ENCODE measurements at regions not wholly inside any gene's neighbourhood (a gene's known extent, or its start where the extent isn't known, plus 50 kb on each side); places are given as distances from the start of the nearest gene placed in this dataset.
A peak's percentile ranks its signal among the peaks of the same experiment; 100 is the strongest.

DNA sequence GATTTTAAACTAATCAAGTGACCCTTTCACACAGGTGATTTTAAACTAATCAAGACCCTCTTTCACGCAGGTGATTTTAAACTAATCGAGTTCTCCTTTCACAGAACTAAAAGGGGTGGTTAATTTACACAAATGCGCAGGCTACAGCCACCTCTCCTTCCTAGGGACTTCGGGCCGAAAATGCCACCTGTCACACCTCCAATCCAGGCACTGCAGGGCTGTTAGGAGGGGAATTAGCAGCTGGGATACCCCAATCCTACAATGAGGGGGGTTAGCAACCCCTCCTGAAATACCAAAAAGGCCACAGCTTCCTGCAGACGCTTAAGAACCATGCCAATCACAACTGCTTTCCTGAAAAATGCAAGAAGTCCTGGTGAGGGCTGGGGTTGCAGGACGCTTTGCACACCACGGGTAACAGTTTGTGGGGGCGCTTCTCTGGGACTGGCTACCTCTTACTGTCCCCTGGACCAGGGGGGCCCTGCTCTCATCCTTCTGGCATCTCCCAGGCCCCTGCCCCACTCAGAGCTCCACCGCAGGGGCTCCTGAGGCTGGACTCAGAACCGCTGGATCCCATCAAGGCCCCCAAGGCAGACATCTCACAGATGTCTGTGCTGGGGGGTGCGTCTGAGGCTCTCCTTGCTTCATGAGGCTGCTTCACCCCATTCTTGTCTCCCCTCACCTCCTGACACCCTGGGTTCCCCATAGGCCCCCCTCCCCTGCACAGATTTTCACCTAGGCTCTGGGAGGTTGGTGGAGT, 145.9 kb downstream of the OR4M2 start:
- Mint-ChIP-seq H3K4me3 (no peak overlapping the region), H3K27ac (peak overlapping the region in 1 of 2 donors; percentile 48), H3K36me3 (no peaks in the 10 kb centered on the region), H3K9me3 (no peaks in the 10 kb centered on the region), H3K4me1 (peaks cover 40 to 55% of the 10 kb centered on the region in 2 donors), H3K27me3 (ENCODE audit: low read depth in 2 of 2) (no peaks in the 10 kb centered on the region)
- TF ChIP-seq, protein P1, sequence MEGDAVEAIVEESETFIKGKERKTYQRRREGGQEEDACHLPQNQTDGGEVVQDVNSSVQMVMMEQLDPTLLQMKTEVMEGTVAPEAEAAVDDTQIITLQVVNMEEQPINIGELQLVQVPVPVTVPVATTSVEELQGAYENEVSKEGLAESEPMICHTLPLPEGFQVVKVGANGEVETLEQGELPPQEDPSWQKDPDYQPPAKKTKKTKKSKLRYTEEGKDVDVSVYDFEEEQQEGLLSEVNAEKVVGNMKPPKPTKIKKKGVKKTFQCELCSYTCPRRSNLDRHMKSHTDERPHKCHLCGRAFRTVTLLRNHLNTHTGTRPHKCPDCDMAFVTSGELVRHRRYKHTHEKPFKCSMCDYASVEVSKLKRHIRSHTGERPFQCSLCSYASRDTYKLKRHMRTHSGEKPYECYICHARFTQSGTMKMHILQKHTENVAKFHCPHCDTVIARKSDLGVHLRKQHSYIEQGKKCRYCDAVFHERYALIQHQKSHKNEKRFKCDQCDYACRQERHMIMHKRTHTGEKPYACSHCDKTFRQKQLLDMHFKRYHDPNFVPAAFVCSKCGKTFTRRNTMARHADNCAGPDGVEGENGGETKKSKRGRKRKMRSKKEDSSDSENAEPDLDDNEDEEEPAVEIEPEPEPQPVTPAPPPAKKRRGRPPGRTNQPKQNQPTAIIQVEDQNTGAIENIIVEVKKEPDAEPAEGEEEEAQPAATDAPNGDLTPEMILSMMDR (IDR thresholded peaks at IDR 0.05) = no peak
- Histone ChIP-seq H3K9me3 (ENCODE audit: control insufficient read depth, insufficient read depth, low read length) (no peaks in the 10 kb centered on the region), H3K27me3 (ENCODE audit: control insufficient read depth, insufficient read depth, low read length) (no peaks in the 10 kb centered on the region), H3K4me3 (ENCODE audit: low read length) (no peak overlapping the region), H3K36me3 (ENCODE audit: control insufficient read depth, insufficient read depth, low read length) (no peaks in the 10 kb centered on the region), H3K4me1 (ENCODE audit: control insufficient read depth, insufficient read depth, low read length) (peaks cover 23% of the 10 kb centered on the region), H3K27ac (ENCODE audit: low read length) (no peak overlapping the region)
- 68% methylated on average over 12 of the region's 12 CpGs for WGBS (ENCODE audit: insufficient coverage)
- DNase-seq (peak in 1 of 2 donors; percentile 9), ATAC-seq (no peak)
- intact Hi-C loops (cut with micrococcal nuclease) = no loop called here

DNA sequence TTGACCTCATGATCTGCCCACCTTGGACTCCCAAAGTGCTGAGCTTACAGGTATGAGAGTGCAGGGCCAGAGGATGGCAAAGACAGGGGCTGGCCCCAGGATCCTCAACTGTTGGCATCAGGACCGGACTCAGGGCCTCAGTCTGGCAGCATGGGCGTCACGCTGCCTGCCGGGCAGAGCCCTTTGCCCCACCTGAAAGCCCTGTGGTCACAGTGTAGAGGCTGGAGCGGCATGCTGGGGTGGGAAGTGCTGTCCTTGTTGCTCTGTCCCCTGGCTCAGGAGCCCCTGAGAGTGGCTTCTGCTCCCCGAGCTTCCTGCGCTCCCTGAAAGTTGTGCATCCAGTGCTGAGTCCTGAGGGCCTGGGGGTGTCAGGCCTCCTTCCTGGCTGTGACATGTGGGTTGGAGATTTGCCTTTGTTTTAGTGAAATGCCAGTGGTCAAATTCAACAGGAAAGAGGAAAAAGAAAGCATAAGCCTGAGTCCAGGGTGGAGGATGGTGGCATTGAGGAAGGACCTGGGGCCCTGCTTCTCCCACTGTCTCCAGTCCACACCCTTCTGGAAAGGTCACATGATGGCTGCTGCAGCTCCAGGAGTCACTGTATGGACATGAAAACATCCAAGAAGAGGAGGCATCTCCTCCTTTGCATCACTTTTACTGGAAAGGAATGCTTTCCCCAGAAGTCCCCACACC, 147.2 kb downstream of the OR4M2 start:
- no peak overlapping the region for H3K4me3 Mint-ChIP-seq
- DNase-seq (no peak), ATAC-seq (no peak)
- intact Hi-C loops (cut with micrococcal nuclease) = no loop called here
- Histone ChIP-seq H3K4me1 (ENCODE audit: control insufficient read depth, insufficient read depth, low read length) (peaks cover 9% of the 10 kb centered on the region), H3K9me3 (ENCODE audit: control insufficient read depth, insufficient read depth, low read length) (no peaks in the 10 kb centered on the region), H3K4me3 (ENCODE audit: low read length) (no peak overlapping the region), H3K27me3 (ENCODE audit: control insufficient read depth, insufficient read depth, low read length) (no peaks in the 10 kb centered on the region), H3K36me3 (ENCODE audit: control insufficient read depth, insufficient read depth, low read length) (no peaks in the 10 kb centered on the region), H3K27ac (ENCODE audit: low read length) (no peak overlapping the region)
- TF ChIP-seq, protein P1 (IDR thresholded peaks at IDR 0.05) = no peak
- peaks cover 28 to 54% of the 10 kb centered on the region in 2 donors for H3K4me1 Mint-ChIP-seq
- H3K9me3 Mint-ChIP-seq = no peaks in the 10 kb centered on the region
- H3K27ac Mint-ChIP-seq = no peak overlapping the region
- no peaks in the 10 kb centered on the region for H3K27me3 Mint-ChIP-seq (ENCODE audit: low read depth in 2 of 2)
- WGBS (ENCODE audit: insufficient coverage) = 96% methylated on average over 7 of the region's 7 CpGs
- no peaks in the 10 kb centered on the region for H3K36me3 Mint-ChIP-seq

DNA sequence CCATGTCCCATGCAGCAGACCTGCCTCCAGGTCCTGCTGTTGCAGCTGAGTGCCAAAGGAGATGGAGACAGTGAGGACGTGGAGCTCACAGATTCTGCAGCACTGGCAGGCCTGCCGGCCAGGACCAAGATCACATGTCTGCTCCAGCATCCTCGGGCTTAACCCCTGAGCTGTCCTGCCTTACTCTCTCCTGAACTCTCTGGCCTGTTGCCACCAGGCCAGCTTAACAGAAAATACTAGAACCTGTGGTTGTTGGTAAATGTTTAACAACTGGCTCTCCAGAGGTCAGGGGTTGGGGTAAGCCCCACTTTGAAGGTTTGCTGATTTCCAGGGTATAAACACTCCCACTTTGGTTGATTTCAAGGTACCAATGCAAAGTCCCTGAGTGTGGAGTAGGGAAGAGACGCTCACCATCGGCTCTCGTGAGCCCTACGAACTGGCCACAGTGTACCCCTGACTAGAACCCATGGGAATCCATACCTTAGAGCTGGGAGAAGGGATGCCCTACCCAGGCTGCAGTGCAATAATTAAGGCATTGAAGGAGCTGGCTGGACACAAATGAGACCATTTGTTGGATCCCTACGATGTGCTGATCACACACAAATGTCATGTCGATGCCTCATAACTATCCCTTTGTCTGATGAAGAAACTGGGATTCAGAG, 147.9 kb downstream of the OR4M2 start:
- peaks cover 3% of the 10 kb centered on the region for H3K4me1 ChIP-seq (ENCODE audit: control insufficient read depth, insufficient read depth, low read length)
- H3K36me3 ChIP-seq (ENCODE audit: control insufficient read depth, insufficient read depth, low read length) = no peaks in the 10 kb centered on the region
- H3K4me1 Mint-ChIP-seq = peaks cover 21 to 52% of the 10 kb centered on the region in 2 donors
- TF ChIP-seq, protein P1 (IDR thresholded peaks at IDR 0.05) = no peak
- no peaks in the 10 kb centered on the region for H3K27me3 Mint-ChIP-seq (ENCODE audit: low read depth in 2 of 2)
- no peaks in the 10 kb centered on the region for H3K9me3 Mint-ChIP-seq
- H3K27me3 ChIP-seq (ENCODE audit: control insufficient read depth, insufficient read depth, low read length) = no peaks in the 10 kb centered on the region
- no peaks in the 10 kb centered on the region for H3K36me3 Mint-ChIP-seq
- intact Hi-C loops (cut with micrococcal nuclease) = no loop called here
- no peak overlapping the region for H3K27ac Mint-ChIP-seq
- H3K9me3 ChIP-seq (ENCODE audit: control insufficient read depth, insufficient read depth, low read length) = no peaks in the 10 kb centered on the region
- no peak overlapping the region for H3K4me3 ChIP-seq (ENCODE audit: low read length)
- H3K27ac ChIP-seq (ENCODE audit: low read length) = no peak overlapping the region
- WGBS (ENCODE audit: insufficient coverage) = 94% methylated on average over 9 of the region's 9 CpGs
- DNase-seq = no peak
- H3K4me3 Mint-ChIP-seq = no peak overlapping the region
- ATAC-seq = no peak

Measured in natural killer cell (primary cell).